ENCODE measurements at regions not wholly inside any gene's neighbourhood (a gene's known extent, or its start where the extent isn't known, plus 50 kb on each side); places are given as distances from the start of the nearest gene placed in this dataset.

GRCh38 chr2:137729305-137729704 lies 235.0 kb upstream of the HNMT start:
- H3K36me3 ChIP-seq (ENCODE audit: control insufficient read depth in 1 of 2, insufficient read depth in 2 of 2, low read length in 1 of 2) = no peaks in the 10 kb centered on the region
- WGBS, 2 donors = 48 to 67% methylated on average over 3 of the region's 3 CpGs
- no peak overlapping the region for H3K4me3 ChIP-seq (ENCODE audit: low read length in 2 of 2)
- no peak overlapping the region for H3K27ac ChIP-seq (ENCODE audit: low read depth in 1 of 2, low read length in 2 of 2)
- no peak for ATAC-seq (ENCODE audit: low FRiP score)
- H3K27me3 ChIP-seq (ENCODE audit: control insufficient read depth in 1 of 2, insufficient read depth in 2 of 2, low read length in 1 of 2) = no peaks in the 10 kb centered on the region
- H3K4me1 ChIP-seq (ENCODE audit: control insufficient read depth in 1 of 2, insufficient read depth in 2 of 2, low read length in 2 of 2) = no peaks in the 10 kb centered on the region
- DNase-seq = no peak
- intact Hi-C loops (cut with DNase I) = no loop called here
- H3K9me3 ChIP-seq (ENCODE audit: control insufficient read depth, low read length) = no peaks in the 10 kb centered on the region

DNA sequence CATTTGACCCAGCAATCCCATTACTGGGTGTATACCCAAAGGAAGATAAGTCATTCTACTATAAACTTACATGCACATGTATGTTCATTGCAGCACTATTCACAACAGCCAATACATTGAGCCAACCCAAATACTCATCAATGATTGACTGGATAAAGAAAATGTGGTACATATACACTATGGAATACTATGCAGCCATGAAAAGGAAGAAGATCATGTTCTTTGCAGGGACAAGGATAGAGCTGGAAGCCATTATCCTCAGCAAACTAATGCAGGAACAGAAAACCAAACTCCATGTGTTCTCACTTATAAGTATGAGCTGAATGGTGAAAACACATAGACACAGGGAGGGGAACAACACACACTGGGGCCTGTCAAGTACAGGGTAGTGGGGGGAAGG lies 226.7 kb upstream of the HNMT start:
- Histone ChIP-seq H3K4me3 (ENCODE audit: low read length in 2 of 2) (no peak overlapping the region), H3K27me3 (ENCODE audit: control insufficient read depth in 1 of 2, insufficient read depth in 2 of 2, low read length in 1 of 2) (no peaks in the 10 kb centered on the region), H3K4me1 (ENCODE audit: control insufficient read depth in 1 of 2, insufficient read depth in 2 of 2, low read length in 2 of 2) (no peaks in the 10 kb centered on the region), H3K36me3 (ENCODE audit: control insufficient read depth in 1 of 2, insufficient read depth in 2 of 2, low read length in 1 of 2) (no peaks in the 10 kb centered on the region), H3K9me3 (ENCODE audit: control insufficient read depth, low read length) (no peaks in the 10 kb centered on the region), H3K27ac (ENCODE audit: low read depth in 1 of 2, low read length in 2 of 2) (no peak overlapping the region)
- intact Hi-C loops (cut with DNase I) = no loop called here
- ATAC-seq (ENCODE audit: low FRiP score) = no peak
- DNase-seq = no peak

DNA sequence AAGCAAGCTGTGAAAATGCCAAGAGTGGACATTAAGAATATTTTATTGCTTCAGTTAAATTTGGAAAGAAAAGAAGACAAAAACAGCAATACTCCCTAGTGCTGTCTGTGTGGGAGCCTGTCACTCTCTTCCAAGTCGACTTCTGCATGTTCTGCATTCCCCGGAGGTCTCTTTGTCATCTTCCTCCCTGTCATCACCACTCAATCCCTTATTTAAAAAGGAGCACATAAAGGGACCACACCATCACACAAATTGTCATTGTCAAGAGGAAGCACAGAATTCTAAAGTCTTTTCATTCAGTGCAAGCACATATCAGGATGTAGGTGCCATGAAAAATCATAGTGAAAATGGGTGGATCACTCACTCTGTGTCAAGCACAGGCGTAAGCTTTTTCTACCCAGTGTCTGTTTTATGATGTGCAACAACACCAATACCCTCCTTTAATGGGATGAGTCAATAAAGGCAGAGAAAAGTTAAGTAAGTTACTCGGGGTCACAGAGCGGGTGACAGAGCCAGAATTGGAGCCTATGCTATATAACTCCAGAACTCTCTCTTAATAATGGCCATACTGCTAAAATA lies 222.4 kb upstream of the HNMT start:
- Histone ChIP-seq H3K4me3 (ENCODE audit: low read length in 2 of 2) (no peak overlapping the region), H3K9me3 (ENCODE audit: control insufficient read depth, low read length) (no peaks in the 10 kb centered on the region), H3K27ac (ENCODE audit: low read depth in 1 of 2, low read length in 2 of 2) (no peak overlapping the region), H3K4me1 (ENCODE audit: control insufficient read depth in 1 of 2, insufficient read depth in 2 of 2, low read length in 2 of 2) (no peaks in the 10 kb centered on the region), H3K27me3 (ENCODE audit: control insufficient read depth in 1 of 2, insufficient read depth in 2 of 2, low read length in 1 of 2) (no peaks in the 10 kb centered on the region), H3K36me3 (ENCODE audit: control insufficient read depth in 1 of 2, insufficient read depth in 2 of 2, low read length in 1 of 2) (no peaks in the 10 kb centered on the region)
- intact Hi-C loops (cut with DNase I) = no loop called here
- ATAC-seq (ENCODE audit: low FRiP score) = no peak
- 62% methylated on average over 5 of the region's 5 CpGs for WGBS, 2 donors
- no peak for DNase-seq

- intact Hi-C loops (cut with DNase I) = no loop called here
These were observed 216.8 kb upstream of the HNMT start for GRCh38 chr2:137747509-137747908.

DNA sequence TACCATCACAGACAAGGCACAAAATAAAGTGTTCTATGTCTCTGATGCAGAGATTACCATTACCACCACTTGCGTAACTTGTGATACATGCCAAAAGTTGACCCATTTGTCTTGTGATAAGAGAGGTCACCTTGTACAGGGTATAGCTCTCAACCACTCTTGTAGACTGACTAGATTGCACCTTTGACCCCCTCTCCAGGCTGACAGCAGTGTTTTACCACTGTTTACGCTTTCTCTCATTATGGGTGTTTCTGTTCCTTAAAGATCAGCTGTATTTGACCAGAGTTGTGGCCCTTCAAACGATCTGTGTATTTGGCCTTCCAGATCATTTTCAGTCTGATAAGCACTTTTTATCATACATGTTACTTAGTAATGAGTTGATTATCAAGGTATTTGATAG lies 215.7 kb upstream of the HNMT start:
- Histone ChIP-seq H3K27ac (ENCODE audit: low read depth in 1 of 2, low read length in 2 of 2) (no peak overlapping the region), H3K4me1 (ENCODE audit: control insufficient read depth in 1 of 2, insufficient read depth in 2 of 2, low read length in 2 of 2) (no peaks in the 10 kb centered on the region), H3K27me3 (ENCODE audit: control insufficient read depth in 1 of 2, insufficient read depth in 2 of 2, low read length in 1 of 2) (no peaks in the 10 kb centered on the region), H3K36me3 (ENCODE audit: control insufficient read depth in 1 of 2, insufficient read depth in 2 of 2, low read length in 1 of 2) (no peaks in the 10 kb centered on the region), H3K9me3 (ENCODE audit: control insufficient read depth, low read length) (peaks cover 2% of the 10 kb centered on the region), H3K4me3 (ENCODE audit: low read length in 2 of 2) (no peak overlapping the region)
- no peak for ATAC-seq (ENCODE audit: low FRiP score)
- 71 to 75% methylated on average over 3 of the region's 3 CpGs for whole genome bisulfite sequencing, 2 donors
- DNase-seq = no peak
- intact Hi-C loops (cut with DNase I) = no loop called here

More at GRCh38 chr2:137747509-137747908, 216.8 kb upstream of the HNMT start:
- Histone ChIP-seq H3K4me1 (ENCODE audit: control insufficient read depth in 1 of 2, insufficient read depth in 2 of 2, low read length in 2 of 2) (no peaks in the 10 kb centered on the region), H3K36me3 (ENCODE audit: control insufficient read depth in 1 of 2, insufficient read depth in 2 of 2, low read length in 1 of 2) (no peaks in the 10 kb centered on the region), H3K4me3 (ENCODE audit: low read length in 2 of 2) (no peak overlapping the region), H3K27me3 (ENCODE audit: control insufficient read depth in 1 of 2, insufficient read depth in 2 of 2, low read length in 1 of 2) (no peaks in the 10 kb centered on the region), H3K27ac (ENCODE audit: low read depth in 1 of 2, low read length in 2 of 2) (no peak overlapping the region), H3K9me3 (ENCODE audit: control insufficient read depth, low read length) (no peaks in the 10 kb centered on the region)
- no peak for ATAC-seq (ENCODE audit: low FRiP score)
- no peak for DNase-seq

DNA sequence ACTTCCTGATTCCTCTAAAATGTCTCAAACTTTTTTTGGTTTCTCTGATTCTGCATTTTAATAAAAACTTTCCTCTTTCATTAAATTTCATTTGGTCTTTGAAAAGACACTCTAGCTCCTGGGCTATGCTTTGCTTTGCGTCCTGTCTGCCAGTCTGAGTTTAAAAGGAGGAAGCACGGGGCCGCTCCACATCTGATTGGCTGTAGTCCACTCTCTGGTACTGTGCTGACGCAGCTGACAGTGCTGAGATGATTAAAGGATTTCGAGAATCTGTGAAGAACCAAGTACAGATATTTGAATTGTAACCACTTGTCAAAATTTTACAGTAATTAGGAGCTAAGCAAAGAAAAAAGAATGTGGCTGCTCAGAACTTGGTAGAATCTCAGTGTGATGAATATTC lies 199.6 kb upstream of the HNMT start:
- Histone ChIP-seq H3K4me3 (ENCODE audit: low read length in 2 of 2) (no peak overlapping the region), H3K4me1 (ENCODE audit: control insufficient read depth in 1 of 2, insufficient read depth in 2 of 2, low read length in 2 of 2) (no peaks in the 10 kb centered on the region), H3K9me3 (ENCODE audit: control insufficient read depth, low read length) (no peaks in the 10 kb centered on the region), H3K36me3 (ENCODE audit: control insufficient read depth in 1 of 2, insufficient read depth in 2 of 2, low read length in 1 of 2) (no peaks in the 10 kb centered on the region), H3K27me3 (ENCODE audit: control insufficient read depth in 1 of 2, insufficient read depth in 2 of 2, low read length in 1 of 2) (no peaks in the 10 kb centered on the region), H3K27ac (ENCODE audit: low read depth in 1 of 2, low read length in 2 of 2) (no peak overlapping the region)
- WGBS, 2 donors = 34 to 44% methylated on average over 5 of the region's 5 CpGs
- intact Hi-C loops (cut with DNase I) = no loop called here
- ATAC-seq (ENCODE audit: low FRiP score) (no peak), DNase-seq (no peak)

DNA sequence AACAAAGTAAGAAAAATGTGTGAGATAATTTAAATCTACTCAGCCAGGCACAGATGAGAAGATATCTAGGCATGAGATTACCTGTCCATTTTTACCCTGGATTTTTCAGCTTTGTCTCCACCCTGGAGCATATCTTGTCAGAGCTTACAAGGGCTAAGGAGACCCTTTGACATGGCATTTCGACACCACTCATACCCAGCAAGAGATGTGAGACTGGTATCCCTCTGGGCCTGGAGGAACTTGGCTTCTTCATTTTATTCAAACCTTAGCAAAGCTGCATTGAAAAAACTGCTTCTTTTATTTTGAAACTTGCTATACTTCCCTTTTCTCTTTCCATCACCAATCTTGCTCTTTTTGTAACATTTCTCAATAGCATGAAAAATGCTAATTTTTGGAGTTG lies 194.9 kb upstream of the HNMT start:
- intact Hi-C loops (cut with DNase I) = no loop called here
- H3K27me3 ChIP-seq (ENCODE audit: control insufficient read depth in 1 of 2, insufficient read depth in 2 of 2, low read length in 1 of 2) = no peaks in the 10 kb centered on the region
- no peak for ATAC-seq (ENCODE audit: low FRiP score)
- no peak for DNase-seq
- no peaks in the 10 kb centered on the region for H3K9me3 ChIP-seq (ENCODE audit: control insufficient read depth, low read length)
- no peaks in the 10 kb centered on the region for H3K36me3 ChIP-seq (ENCODE audit: control insufficient read depth in 1 of 2, insufficient read depth in 2 of 2, low read length in 1 of 2)
- no peaks in the 10 kb centered on the region for H3K4me1 ChIP-seq (ENCODE audit: control insufficient read depth in 1 of 2, insufficient read depth in 2 of 2, low read length in 2 of 2)
- WGBS, 2 donors = 57 to 59% methylated on average over 1 of the region's 1 CpG
- no peak overlapping the region for H3K27ac ChIP-seq (ENCODE audit: low read depth in 1 of 2, low read length in 2 of 2)
- no peak overlapping the region for H3K4me3 ChIP-seq (ENCODE audit: low read length in 2 of 2)

GRCh38 chr2:137770166-137770565 lies 194.1 kb upstream of the HNMT start:
- Histone ChIP-seq H3K4me1 (ENCODE audit: control insufficient read depth in 1 of 2, insufficient read depth in 2 of 2, low read length in 2 of 2) (no peaks in the 10 kb centered on the region), H3K27me3 (ENCODE audit: control insufficient read depth in 1 of 2, insufficient read depth in 2 of 2, low read length in 1 of 2) (no peaks in the 10 kb centered on the region), H3K9me3 (ENCODE audit: control insufficient read depth, low read length) (no peaks in the 10 kb centered on the region), H3K27ac (ENCODE audit: low read depth in 1 of 2, low read length in 2 of 2) (no peak overlapping the region), H3K4me3 (ENCODE audit: low read length in 2 of 2) (no peak overlapping the region), H3K36me3 (ENCODE audit: control insufficient read depth in 1 of 2, insufficient read depth in 2 of 2, low read length in 1 of 2) (no peaks in the 10 kb centered on the region)
- WGBS, 2 donors = 95 to 100% methylated on average over 1 of the region's 1 CpG
- ATAC-seq (ENCODE audit: low FRiP score) (no peak), DNase-seq (no peak)
- intact Hi-C loops (cut with DNase I) = no loop called here

DNA sequence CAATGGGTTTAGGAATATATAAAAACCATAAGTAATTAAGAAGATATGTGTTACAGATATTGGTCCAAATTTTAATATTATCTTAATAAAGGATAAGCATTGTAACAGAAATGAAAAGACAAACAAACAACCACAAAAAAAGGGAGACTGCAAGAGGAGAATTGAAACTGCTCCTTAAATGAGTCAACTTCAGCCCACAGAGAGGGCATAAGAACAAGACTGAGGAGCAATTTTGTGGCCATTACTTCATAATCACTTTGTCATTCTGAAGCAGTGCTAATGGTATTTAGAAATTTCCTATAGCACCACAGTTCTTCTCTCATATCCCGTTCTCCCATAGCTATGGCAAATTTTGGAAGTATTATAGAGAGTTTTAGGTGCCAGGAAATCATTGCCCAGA lies 193.2 kb upstream of the HNMT start:
- H3K9me3 ChIP-seq (ENCODE audit: control insufficient read depth, low read length) = no peaks in the 10 kb centered on the region
- H3K27ac ChIP-seq (ENCODE audit: low read depth in 1 of 2, low read length in 2 of 2) = no peak overlapping the region
- DNase-seq (no peak), ATAC-seq (ENCODE audit: low FRiP score) (no peak)
- H3K27me3 ChIP-seq (ENCODE audit: control insufficient read depth in 1 of 2, insufficient read depth in 2 of 2, low read length in 1 of 2) = no peaks in the 10 kb centered on the region
- intact Hi-C loops (cut with DNase I) = no loop called here
- no peak overlapping the region for H3K4me3 ChIP-seq (ENCODE audit: low read length in 2 of 2)
- no peaks in the 10 kb centered on the region for H3K4me1 ChIP-seq (ENCODE audit: control insufficient read depth in 1 of 2, insufficient read depth in 2 of 2, low read length in 2 of 2)
- no peaks in the 10 kb centered on the region for H3K36me3 ChIP-seq (ENCODE audit: control insufficient read depth in 1 of 2, insufficient read depth in 2 of 2, low read length in 1 of 2)
- 86% methylated on average over 1 of the region's 1 CpG for WGBS, 2 donors

Data from aorta (tissue), 5 donors.